Ishikawa (cell line): ENCODE measurements at regions not wholly inside any gene's neighbourhood (a gene's known extent, or its start where the extent isn't known, plus 50 kb on each side); places are given as distances from the start of the nearest gene placed in this dataset.

Experiments used
- CEBPB ChIP-seq: IDR thresholded peaks from 2 replicates; pipeline ENCODE4 v1.6.1; 2012
- CREB1 ChIP-seq: IDR thresholded peaks from 2 replicates; pipeline ENCODE4 v1.6.1; 2012; ENCODE audit warnings: low read depth
- EGR1 ChIP-seq: IDR thresholded peaks from 2 replicates; pipeline ENCODE4 v1.6.1; 2012
- EP300 ChIP-seq: IDR thresholded peaks from 2 replicates; pipeline ENCODE4 v1.6.1; 2012; ENCODE audit warnings: borderline replicate concordance
- FOXM1 ChIP-seq: IDR thresholded peaks from 2 replicates; pipeline ENCODE4 v1.6.1; 2012; ENCODE audit warnings: low read depth, borderline replicate concordance
- MAX ChIP-seq: IDR thresholded peaks from 2 replicates; pipeline ENCODE4 v1.6.1; 2012
- NFIC ChIP-seq: IDR thresholded peaks from 2 replicates; pipeline ENCODE4 v1.6.1; 2012
- RAD21 ChIP-seq: IDR thresholded peaks from 2 replicates; pipeline ENCODE4 v1.6.1; 2012; ENCODE audit warnings: low read depth
- REST ChIP-seq: IDR thresholded peaks from 2 replicates; pipeline ENCODE4 v1.6.1; 2012; ENCODE audit warnings: low read depth, mild to moderate bottlenecking
- TAF1 ChIP-seq: IDR thresholded peaks from 2 replicates; pipeline ENCODE4 v1.6.1; 2012; ENCODE audit warnings: low read depth, mild to moderate bottlenecking
- TCF12 ChIP-seq: IDR thresholded peaks from 2 replicates; pipeline ENCODE4 v1.6.1; 2012; ENCODE audit warnings: low read depth
- TEAD4 ChIP-seq: IDR thresholded peaks from 2 replicates; pipeline ENCODE4 v1.6.1; 2012
- USF1 ChIP-seq: IDR thresholded peaks from 2 replicates; pipeline ENCODE4 v1.6.1; 2012
- YY1 ChIP-seq: IDR thresholded peaks from 2 replicates; pipeline ENCODE4 v1.6.1; 2012; ENCODE audit warnings: low read depth
- ZBTB7A ChIP-seq: IDR thresholded peaks from 2 replicates; pipeline ENCODE4 v1.6.1; 2012; ENCODE audit warnings: low read depth

GRCh38 chr2:129239141-129239540 is 740.3 kb upstream of the RAB6C start:
- TF ChIP-seq FOXM1 (no peak), TCF12 (no peak), USF1 (no peak), TEAD4 (no peak), EP300 (no peak), CREB1 (no peak), MAX (no peak), NFIC (no peak), YY1 (no peak), TAF1 (no peak), ZBTB7A (no peak), CEBPB (no peak), REST (no peak)

- TF ChIP-seq MAX: no peak
- no peak for TF ChIP-seq USF1
- TF ChIP-seq TAF1: no peak
- no peak for TF ChIP-seq NFIC
- no peak for TF ChIP-seq YY1
- no peak for TF ChIP-seq FOXM1
- TF ChIP-seq TEAD4: no peak
- TF ChIP-seq EP300: no peak
- TF ChIP-seq CREB1: no peak
- no peak for TF ChIP-seq REST
Observed at GRCh38 chr2:129240061-129240460, 739.4 kb upstream of the RAB6C start.

- no peak for TF ChIP-seq MAX
- no peak for TF ChIP-seq TCF12
- no peak for TF ChIP-seq FOXM1
- TF ChIP-seq ZBTB7A: no peak
- TF ChIP-seq RAD21: no peak
- no peak for TF ChIP-seq YY1
- TF ChIP-seq EGR1: no peak
- TF ChIP-seq USF1: no peak
- TF ChIP-seq TAF1: no peak
- no peak for TF ChIP-seq EP300
- TF ChIP-seq TEAD4: no peak
- no peak for TF ChIP-seq CREB1
- no peak for TF ChIP-seq NFIC
- no peak for TF ChIP-seq REST
- no peak for TF ChIP-seq CEBPB
Observed at GRCh38 chr2:129242269-129242668, 737.2 kb upstream of the RAB6C start.

GRCh38 chr2:129247751-129248150 is 731.7 kb upstream of the RAB6C start:
- TF ChIP-seq RAD21 (no peak), CREB1 (no peak), TAF1 (no peak), TEAD4 (no peak), EP300 (no peak), NFIC (no peak), YY1 (no peak), FOXM1 (no peak), CEBPB (no peak), ZBTB7A (no peak), MAX (no peak), TCF12 (no peak), EGR1 (no peak), REST (no peak), USF1 (no peak)
